ENCODE measurements at regions not wholly inside any gene's neighbourhood (a gene's known extent, or its start where the extent isn't known, plus 50 kb on each side); places are given as distances from the start of the nearest gene placed in this dataset.

GRCh38 chr15:89035150-89035549, 53.1 kb upstream of the ABHD2 start:
- TF ChIP-seq OSR1 (CRISPR knock-in tag; IDR thresholded peaks at IDR 0.05), result no peak
- no peak for TF ChIP-seq TSHZ2 (CRISPR knock-in tag; IDR thresholded peaks at IDR 0.05)
- TF ChIP-seq ZC3H10 (CRISPR knock-in tag; IDR thresholded peaks at IDR 0.05), result no peak
- TF ChIP-seq PPARA (CRISPR knock-in tag; IDR thresholded peaks at IDR 0.05; ENCODE audit: borderline replicate concordance), result no peak
- no peak for TF ChIP-seq CREB5 (CRISPR knock-in tag; IDR thresholded peaks at IDR 0.05; ENCODE audit: low read depth)
- TF ChIP-seq CSDC2 (CRISPR knock-in tag; IDR thresholded peaks at IDR 0.05), result no peak
- TF ChIP-seq CSRNP3 (CRISPR knock-in tag; IDR thresholded peaks at IDR 0.05), result no peak
- TF ChIP-seq ARNTL (CRISPR knock-in tag; IDR thresholded peaks at IDR 0.05; ENCODE audit: borderline replicate concordance, low read depth), result no peak
- TF ChIP-seq BACH2 (CRISPR knock-in tag; IDR thresholded peaks at IDR 0.05; ENCODE audit: borderline replicate concordance), result no peak
- no peak for TF ChIP-seq TCF4 (CRISPR knock-in tag; IDR thresholded peaks at IDR 0.05; ENCODE audit: borderline replicate concordance)
- no peak for TF ChIP-seq ZNF565 (CRISPR knock-in tag; conservative IDR thresholded peaks at IDR 0.05; ENCODE audit: low read depth)
- TF ChIP-seq POU6F1 (CRISPR knock-in tag; IDR thresholded peaks at IDR 0.05; ENCODE audit: borderline replicate concordance, low read depth), result no peak
- TF ChIP-seq SNAI2 (CRISPR knock-in tag; IDR thresholded peaks at IDR 0.05), result no peak
- TF ChIP-seq TOX (CRISPR knock-in tag; IDR thresholded peaks at IDR 0.05; ENCODE audit: borderline replicate concordance), result no peak
- TF ChIP-seq RARB (CRISPR knock-in tag; IDR thresholded peaks at IDR 0.05), result no peak
- TF ChIP-seq ZFP3 (CRISPR knock-in tag; IDR thresholded peaks at IDR 0.05), result no peak
- no peak for TF ChIP-seq ZNF8 (CRISPR knock-in tag; IDR thresholded peaks at IDR 0.05)
- no peak for TF ChIP-seq ESRRG (CRISPR knock-in tag; IDR thresholded peaks at IDR 0.05)
- no peak for TF ChIP-seq ZFP30 (CRISPR knock-in tag; IDR thresholded peaks at IDR 0.05)
- TF ChIP-seq ISL1 (CRISPR knock-in tag; IDR thresholded peaks at IDR 0.05), result no peak
- no peak for ATAC-seq

GRCh38 chr15:89035658-89036057, 52.6 kb upstream of the ABHD2 start:
- ATAC-seq, result no peak
- TF ChIP-seq RARB (CRISPR knock-in tag; IDR thresholded peaks at IDR 0.05) (no peak), CSRNP3 (CRISPR knock-in tag; IDR thresholded peaks at IDR 0.05) (no peak), ZC3H10 (CRISPR knock-in tag; IDR thresholded peaks at IDR 0.05) (no peak), TOX (CRISPR knock-in tag; IDR thresholded peaks at IDR 0.05; ENCODE audit: borderline replicate concordance) (no peak), CREB5 (CRISPR knock-in tag; IDR thresholded peaks at IDR 0.05; ENCODE audit: low read depth) (no peak), PATZ1 (CRISPR knock-in tag; IDR thresholded peaks at IDR 0.05; ENCODE audit: borderline replicate concordance) (no peak), ZNF565 (CRISPR knock-in tag; conservative IDR thresholded peaks at IDR 0.05; ENCODE audit: low read depth) (no peak), GLIS3 (CRISPR knock-in tag; IDR thresholded peaks at IDR 0.05) (no peak), ZNF70 (CRISPR knock-in tag; IDR thresholded peaks at IDR 0.05) (no peak), SNAI2 (CRISPR knock-in tag; IDR thresholded peaks at IDR 0.05) (no peak), ARNTL (CRISPR knock-in tag; IDR thresholded peaks at IDR 0.05; ENCODE audit: borderline replicate concordance, low read depth) (no peak), CSDC2 (CRISPR knock-in tag; IDR thresholded peaks at IDR 0.05) (no peak), PPARA (CRISPR knock-in tag; IDR thresholded peaks at IDR 0.05; ENCODE audit: borderline replicate concordance) (no peak), ZFP3 (CRISPR knock-in tag; IDR thresholded peaks at IDR 0.05) (no peak), POU6F1 (CRISPR knock-in tag; IDR thresholded peaks at IDR 0.05; ENCODE audit: borderline replicate concordance, low read depth) (no peak), ISL1 (CRISPR knock-in tag; IDR thresholded peaks at IDR 0.05) (no peak), OSR1 (CRISPR knock-in tag; IDR thresholded peaks at IDR 0.05) (no peak)
